ENCODE measurements at regions not wholly inside any gene's neighbourhood (a gene's known extent, or its start where the extent isn't known, plus 50 kb on each side); places are given as distances from the start of the nearest gene placed in this dataset.

DNA sequence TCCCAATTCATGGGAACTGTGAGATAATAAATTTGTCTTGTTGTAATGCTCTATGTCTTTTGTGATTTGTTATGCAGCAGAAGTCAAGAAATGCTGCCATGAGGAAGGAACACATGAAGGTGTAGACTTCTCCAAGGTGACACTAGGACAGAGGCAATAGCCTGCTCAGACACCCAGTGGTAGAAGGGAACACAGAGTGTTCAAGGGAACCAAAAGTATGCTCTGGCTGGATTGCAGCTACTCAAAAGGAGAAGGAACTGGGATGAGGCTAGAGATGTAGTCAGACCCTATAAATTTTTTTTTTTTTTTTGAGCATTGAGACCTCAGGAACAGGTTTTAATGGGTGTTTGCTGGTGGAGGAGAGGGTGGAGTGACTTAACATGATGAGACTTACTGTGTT is 232.5 kb downstream of the PARP8 start:
- TF ChIP-seq, protein P1, sequence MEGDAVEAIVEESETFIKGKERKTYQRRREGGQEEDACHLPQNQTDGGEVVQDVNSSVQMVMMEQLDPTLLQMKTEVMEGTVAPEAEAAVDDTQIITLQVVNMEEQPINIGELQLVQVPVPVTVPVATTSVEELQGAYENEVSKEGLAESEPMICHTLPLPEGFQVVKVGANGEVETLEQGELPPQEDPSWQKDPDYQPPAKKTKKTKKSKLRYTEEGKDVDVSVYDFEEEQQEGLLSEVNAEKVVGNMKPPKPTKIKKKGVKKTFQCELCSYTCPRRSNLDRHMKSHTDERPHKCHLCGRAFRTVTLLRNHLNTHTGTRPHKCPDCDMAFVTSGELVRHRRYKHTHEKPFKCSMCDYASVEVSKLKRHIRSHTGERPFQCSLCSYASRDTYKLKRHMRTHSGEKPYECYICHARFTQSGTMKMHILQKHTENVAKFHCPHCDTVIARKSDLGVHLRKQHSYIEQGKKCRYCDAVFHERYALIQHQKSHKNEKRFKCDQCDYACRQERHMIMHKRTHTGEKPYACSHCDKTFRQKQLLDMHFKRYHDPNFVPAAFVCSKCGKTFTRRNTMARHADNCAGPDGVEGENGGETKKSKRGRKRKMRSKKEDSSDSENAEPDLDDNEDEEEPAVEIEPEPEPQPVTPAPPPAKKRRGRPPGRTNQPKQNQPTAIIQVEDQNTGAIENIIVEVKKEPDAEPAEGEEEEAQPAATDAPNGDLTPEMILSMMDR (IDR thresholded peaks at IDR 0.05; ENCODE audit: low read length): no peak
- no peak for TF ChIP-seq EZH2 (IDR thresholded peaks at IDR 0.05; ENCODE audit: borderline replicate concordance, low read length)
- no peaks in the 10 kb centered on the region for H4K20me1 ChIP-seq (ENCODE audit: insufficient read depth, low read length)
- no peak overlapping the region for H3K4me2 ChIP-seq (ENCODE audit: low read length)
- H3K36me3 ChIP-seq (ENCODE audit: insufficient read depth, low read length): no peaks in the 10 kb centered on the region
- no peak overlapping the region for H3K27ac ChIP-seq (ENCODE audit: low read depth, low read length, poor library complexity, severe bottlenecking)
- H2AFZ ChIP-seq (ENCODE audit: low read length): no peak overlapping the region
- H3K9ac ChIP-seq (ENCODE audit: low read length): no peak overlapping the region
- no peaks in the 10 kb centered on the region for H3F3A ChIP-seq (ENCODE audit: insufficient read depth, low read length)
- H3K79me2 ChIP-seq (ENCODE audit: insufficient read depth, low read length): no peaks in the 10 kb centered on the region
- no peaks in the 10 kb centered on the region for H3K4me1 ChIP-seq (ENCODE audit: insufficient read depth, low read length, severe bottlenecking)
- H3K9me2 ChIP-seq (ENCODE audit: low read depth, low read length): no peaks in the 10 kb centered on the region
- no peaks in the 10 kb centered on the region for H3K27me3 ChIP-seq (ENCODE audit: insufficient read depth, low read length)
- no peak overlapping the region for H3K4me3 ChIP-seq (ENCODE audit: low read depth, low read length, poor library complexity, severe bottlenecking)
- no peaks in the 10 kb centered on the region for H3K9me3 ChIP-seq (ENCODE audit: low read length)

DNA sequence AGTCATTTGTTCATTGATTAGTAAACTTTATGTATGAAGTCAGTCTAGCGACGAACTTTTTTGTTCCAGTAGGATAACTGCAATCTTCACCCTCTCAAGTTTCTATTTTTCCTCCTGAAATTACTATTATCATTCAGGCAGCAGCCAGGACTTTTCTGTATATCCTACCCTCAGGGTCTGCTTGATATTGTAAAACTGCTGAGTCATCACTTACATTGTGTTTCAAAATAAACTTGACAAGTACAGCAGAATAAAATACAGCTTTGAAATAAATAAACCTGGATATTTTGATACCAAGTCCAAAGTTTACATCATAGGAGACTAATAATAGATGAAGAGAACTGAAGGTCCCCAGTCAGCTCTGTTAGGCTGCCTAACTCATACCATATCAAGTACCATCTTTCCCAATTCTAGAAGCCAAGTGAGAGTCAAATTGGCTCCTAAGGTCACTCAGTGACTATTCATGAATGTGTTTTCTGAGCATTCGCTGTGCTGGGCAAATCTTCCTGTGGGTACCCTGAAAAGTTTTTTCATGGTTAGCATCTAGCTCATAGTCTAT is 234.6 kb downstream of the PARP8 start:
- H3K9ac ChIP-seq (ENCODE audit: low read length): no peak overlapping the region
- H3F3A ChIP-seq (ENCODE audit: insufficient read depth, low read length): no peaks in the 10 kb centered on the region
- H2AFZ ChIP-seq (ENCODE audit: low read length): no peak overlapping the region
- H3K4me2 ChIP-seq (ENCODE audit: low read length): no peak overlapping the region
- no peaks in the 10 kb centered on the region for H3K9me3 ChIP-seq (ENCODE audit: low read length)
- no peak overlapping the region for H3K4me3 ChIP-seq (ENCODE audit: low read depth, low read length, poor library complexity, severe bottlenecking)
- no peaks in the 10 kb centered on the region for H3K9me2 ChIP-seq (ENCODE audit: low read depth, low read length)
- H4K20me1 ChIP-seq (ENCODE audit: insufficient read depth, low read length): no peaks in the 10 kb centered on the region
- H3K79me2 ChIP-seq (ENCODE audit: insufficient read depth, low read length): no peaks in the 10 kb centered on the region
- no peak overlapping the region for H3K27ac ChIP-seq (ENCODE audit: low read depth, low read length, poor library complexity, severe bottlenecking)
- no peaks in the 10 kb centered on the region for H3K4me1 ChIP-seq (ENCODE audit: insufficient read depth, low read length, severe bottlenecking)
- TF ChIP-seq, protein P1 (IDR thresholded peaks at IDR 0.05; ENCODE audit: low read length): no peak
- TF ChIP-seq EZH2 (IDR thresholded peaks at IDR 0.05; ENCODE audit: borderline replicate concordance, low read length): no peak
- no peaks in the 10 kb centered on the region for H3K27me3 ChIP-seq (ENCODE audit: insufficient read depth, low read length)
- H3K36me3 ChIP-seq (ENCODE audit: insufficient read depth, low read length): no peaks in the 10 kb centered on the region

DNA sequence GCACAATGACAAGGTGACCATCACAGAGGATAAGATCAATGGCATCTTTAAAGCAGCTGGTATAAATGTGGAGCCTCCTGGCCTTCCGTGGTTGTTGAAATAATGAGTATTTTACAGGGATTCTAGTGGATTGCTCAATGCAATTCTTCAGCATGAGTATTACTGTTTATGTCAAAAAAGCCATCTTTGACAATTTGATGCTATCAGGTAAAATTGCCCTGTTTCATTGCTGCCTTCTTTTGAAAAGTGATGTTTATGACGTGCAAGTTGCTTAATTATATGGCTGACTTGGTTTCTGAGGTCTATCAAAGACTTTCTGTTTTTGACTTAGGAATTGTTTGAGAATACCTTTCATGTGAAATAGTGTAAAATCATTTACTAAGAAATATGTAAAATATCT is 237.2 kb downstream of the PARP8 start:
- no peak overlapping the region for H3K4me2 ChIP-seq (ENCODE audit: low read length)
- H3K36me3 ChIP-seq (ENCODE audit: insufficient read depth, low read length): no peaks in the 10 kb centered on the region
- no peak overlapping the region for H3K9ac ChIP-seq (ENCODE audit: low read length)
- H2AFZ ChIP-seq (ENCODE audit: low read length): no peak overlapping the region
- H3K79me2 ChIP-seq (ENCODE audit: insufficient read depth, low read length): no peaks in the 10 kb centered on the region
- no peaks in the 10 kb centered on the region for H3K27me3 ChIP-seq (ENCODE audit: insufficient read depth, low read length)
- H3F3A ChIP-seq (ENCODE audit: insufficient read depth, low read length): no peaks in the 10 kb centered on the region
- H3K9me3 ChIP-seq (ENCODE audit: low read length): no peaks in the 10 kb centered on the region
- no peaks in the 10 kb centered on the region for H4K20me1 ChIP-seq (ENCODE audit: insufficient read depth, low read length)
- TF ChIP-seq, protein P1 (IDR thresholded peaks at IDR 0.05; ENCODE audit: low read length): no peak
- TF ChIP-seq EZH2 (IDR thresholded peaks at IDR 0.05; ENCODE audit: borderline replicate concordance, low read length): no peak
- no peaks in the 10 kb centered on the region for H3K4me1 ChIP-seq (ENCODE audit: insufficient read depth, low read length, severe bottlenecking)
- no peak overlapping the region for H3K4me3 ChIP-seq (ENCODE audit: low read depth, low read length, poor library complexity, severe bottlenecking)
- no peak overlapping the region for H3K27ac ChIP-seq (ENCODE audit: low read depth, low read length, poor library complexity, severe bottlenecking)
- H3K9me2 ChIP-seq (ENCODE audit: low read depth, low read length): no peaks in the 10 kb centered on the region
